CD4-positive, alpha-beta T cell treated with Interleukin-15 for 4 hours (primary cell): ENCODE measurements at regions not wholly inside any gene's neighbourhood (a gene's known extent, or its start where the extent isn't known, plus 50 kb on each side); places are given as distances from the start of the nearest gene placed in this dataset.
"Not testable (repeated sequence)": the region's sequence is repeated elsewhere in the genome, so short reads cannot be mapped to it uniquely, and the experiment has no call there.

Source experiments
- DNase-seq: peaks from one replicate; pipeline ENCODE4 v3.0.0-alpha.2; 2020; ENCODE audit warnings: low spot score

- DNase-seq, result no peak
Observed at GRCh38 chr5:105172918-105173317, 1610.3 kb upstream of the NUDT12 start.

- no peak for DNase-seq
Observed at GRCh38 chr5:105168806-105169205, 1606.2 kb upstream of the NUDT12 start.

- no peak for DNase-seq
Observed at GRCh38 chr5:105167092-105167491, 1604.5 kb upstream of the NUDT12 start.

GRCh38 chr5:105163547-105163946 lies 1601.0 kb upstream of the NUDT12 start:
- DNase-seq, result no peak

GRCh38 chr5:105162557-105162956 lies 1600.0 kb upstream of the NUDT12 start:
- DNase-seq, result not testable (repeated sequence)

GRCh38 chr5:105158526-105158925 lies 1595.9 kb upstream of the NUDT12 start:
- DNase-seq, result no peak

GRCh38 chr5:105150323-105150722 lies 1587.7 kb upstream of the NUDT12 start:
- DNase-seq, result no peak

GRCh38 chr5:105146867-105147266 lies 1584.3 kb upstream of the NUDT12 start:
- DNase-seq, result no peak

GRCh38 chr5:105145152-105145551 lies 1582.6 kb upstream of the NUDT12 start:
- no peak for DNase-seq

GRCh38 chr5:105134328-105134727 lies 1571.7 kb upstream of the NUDT12 start:
- DNase-seq, result no peak

- no peak for DNase-seq
Observed at GRCh38 chr5:105133087-105133486, 1570.5 kb upstream of the NUDT12 start.

- DNase-seq, result no peak
Observed at GRCh38 chr5:105132581-105132980, 1570.0 kb upstream of the NUDT12 start.

GRCh38 chr5:105131045-105131444 lies 1568.5 kb upstream of the NUDT12 start:
- no peak for DNase-seq

- DNase-seq, result no peak
Observed at GRCh38 chr5:105101577-105101976, 1539.0 kb upstream of the NUDT12 start.

- DNase-seq, result no peak
Observed at GRCh38 chr5:105088961-105089360, 1526.4 kb upstream of the NUDT12 start.

- DNase-seq, result no peak
Observed at GRCh38 chr5:105088102-105088501, 1525.5 kb upstream of the NUDT12 start.

GRCh38 chr5:105057893-105058292 lies 1495.3 kb upstream of the NUDT12 start:
- no peak for DNase-seq

GRCh38 chr5:105057001-105057436 lies 1494.4 kb upstream of the NUDT12 start:
- no peak for DNase-seq

- DNase-seq, result no peak
Observed at GRCh38 chr5:105054406-105054805, 1491.8 kb upstream of the NUDT12 start.

- DNase-seq, result no peak
Observed at GRCh38 chr5:105042623-105043022, 1480.0 kb upstream of the NUDT12 start.

- not testable (repeated sequence) for DNase-seq
Observed at GRCh38 chr5:105036814-105037213, 1474.2 kb upstream of the NUDT12 start.

GRCh38 chr5:105034401-105034763 lies 1471.8 kb upstream of the NUDT12 start:
- no peak for DNase-seq

- no peak for DNase-seq
Observed at GRCh38 chr5:105033637-105034400, 1471.2 kb upstream of the NUDT12 start.

- DNase-seq, result no peak
Observed at GRCh38 chr5:105032917-105033316, 1470.3 kb upstream of the NUDT12 start.
